Lower lobe of right lung (tissue), 2 donors: ENCODE measurements at regions not wholly inside any gene's neighbourhood (a gene's known extent, or its start where the extent isn't known, plus 50 kb on each side); places are given as distances from the start of the nearest gene placed in this dataset.

Experiments used
- ATAC-seq, 2 donors: fragments of 200-7000 bp; cut with Tn5 transposase; one replicate each; pipeline ENCODE4 v1.9.1; 2020 to 2022; ENCODE audit warnings: mild to moderate bottlenecking in 2 of 2, moderate library complexity in 2 of 2
- DNase-seq: peaks from one replicate; pipeline ENCODE4 v3.0.0-alpha.2; 2020
- H3K27ac ChIP-seq: fragments of 200-600 bp; one replicate; pipeline ENCODE4 v1.8.0; 2022
- H3K27me3 ChIP-seq: fragments of 200-600 bp; one replicate; pipeline ENCODE4 v1.8.0; 2022; ENCODE audit warnings: low read depth
- H3K36me3 ChIP-seq: fragments of 200-600 bp; one replicate; pipeline ENCODE4 v1.8.0; 2022; ENCODE audit warnings: mild to moderate bottlenecking
- H3K4me1 ChIP-seq: fragments of 200-600 bp; one replicate; pipeline ENCODE4 v1.8.0; 2022
- H3K4me3 ChIP-seq: fragments of 200-600 bp; one replicate; pipeline ENCODE4 v1.8.0; 2022; ENCODE audit warnings: mild to moderate bottlenecking
- H3K9me3 ChIP-seq: fragments of 200-600 bp; one replicate; pipeline ENCODE4 v1.8.0; 2022
- CTCF ChIP-seq: fragments of 200-600 bp; IDR thresholded peaks from one replicate; pipeline ENCODE4 v1.8.0; 2022; ENCODE audit warnings: antibody characterized with exemption, mild to moderate bottlenecking
- intact Hi-C: fragments of 100-400 bp; cut with DNase I; formaldehyde crosslinking; loops from one replicate; pipeline ENCODE4 v1.11.0; 2022
- donor health status: DM: no; HTN: yes; CAD: no; lungs with severe emphysema.

- H3K4me3 ChIP-seq = no peak overlapping the region
- no peak overlapping the region for H3K27ac ChIP-seq
- DNase-seq (no peak), ATAC-seq (no peak)
- H3K36me3 ChIP-seq = no peaks in the 10 kb centered on the region
- no peaks in the 10 kb centered on the region for H3K4me1 ChIP-seq
- H3K27me3 ChIP-seq = no peaks in the 10 kb centered on the region
- intact Hi-C loops = no loop called here
- TF ChIP-seq CTCF = no peak
- no peaks in the 10 kb centered on the region for H3K9me3 ChIP-seq
These were observed 1324.1 kb upstream of the SLC39A10 start for GRCh38 chr2:194332799-194333490.

- intact Hi-C loops = no loop called here
- TF ChIP-seq CTCF = no peak
These were observed 1328.6 kb upstream of the SLC39A10 start for GRCh38 chr2:194328456-194328855.

GRCh38 chr2:194327196-194327888 lies 1329.7 kb upstream of the SLC39A10 start:
- Histone ChIP-seq H3K9me3 (no peaks in the 10 kb centered on the region), H3K4me3 (no peak overlapping the region), H3K4me1 (no peaks in the 10 kb centered on the region), H3K27me3 (no peaks in the 10 kb centered on the region), H3K36me3 (no peaks in the 10 kb centered on the region), H3K27ac (no peak overlapping the region)
- no peak for TF ChIP-seq CTCF
- intact Hi-C loops = no loop called here
- DNase-seq (no peak), ATAC-seq (no peak)

More at GRCh38 chr2:194328456-194328855, 1328.6 kb upstream of the SLC39A10 start:
- DNase-seq (no peak), ATAC-seq (no peak)
- H3K27me3 ChIP-seq = no peaks in the 10 kb centered on the region
- no peak overlapping the region for H3K27ac ChIP-seq
- H3K4me1 ChIP-seq = no peaks in the 10 kb centered on the region
- no peak overlapping the region for H3K4me3 ChIP-seq
- H3K9me3 ChIP-seq = no peaks in the 10 kb centered on the region
- no peaks in the 10 kb centered on the region for H3K36me3 ChIP-seq

- intact Hi-C loops = no loop called here
- H3K36me3 ChIP-seq = no peaks in the 10 kb centered on the region
These were observed 1333.3 kb upstream of the SLC39A10 start for GRCh38 chr2:194323740-194324139.

GRCh38 chr2:194320520-194320919 lies 1336.5 kb upstream of the SLC39A10 start:
- Histone ChIP-seq H3K9me3 (no peaks in the 10 kb centered on the region), H3K4me3 (no peak overlapping the region), H3K4me1 (no peaks in the 10 kb centered on the region), H3K27ac (no peak overlapping the region), H3K27me3 (no peaks in the 10 kb centered on the region), H3K36me3 (no peaks in the 10 kb centered on the region)
- ATAC-seq (peak in 1 of 2 donors; percentile 13), DNase-seq (no peak)
- no peak for TF ChIP-seq CTCF
- intact Hi-C loops = no loop called here

More at GRCh38 chr2:194323740-194324139, 1333.3 kb upstream of the SLC39A10 start:
- no peak overlapping the region for H3K27ac ChIP-seq
- H3K9me3 ChIP-seq = no peaks in the 10 kb centered on the region
- no peaks in the 10 kb centered on the region for H3K4me1 ChIP-seq
- no peak overlapping the region for H3K4me3 ChIP-seq
- no peak for DNase-seq
- no peaks in the 10 kb centered on the region for H3K27me3 ChIP-seq
- TF ChIP-seq CTCF = no peak
- ATAC-seq = no peak
